Inferior parietal cortex (tissue), 1 donor: ENCODE measurements at regions not wholly inside any gene's neighbourhood (a gene's known extent, or its start where the extent isn't known, plus 50 kb on each side); places are given as distances from the start of the nearest gene placed in this dataset.
"Not testable (repeated sequence)": the region's sequence is repeated elsewhere in the genome, so short reads cannot be mapped to it uniquely, and the experiment has no call there.

Experiments
- DNase-seq: peaks from one replicate; pipeline ENCODE4 v3.0.0-alpha.2; 2016; ENCODE audit errors: extremely low spot score

DNA sequence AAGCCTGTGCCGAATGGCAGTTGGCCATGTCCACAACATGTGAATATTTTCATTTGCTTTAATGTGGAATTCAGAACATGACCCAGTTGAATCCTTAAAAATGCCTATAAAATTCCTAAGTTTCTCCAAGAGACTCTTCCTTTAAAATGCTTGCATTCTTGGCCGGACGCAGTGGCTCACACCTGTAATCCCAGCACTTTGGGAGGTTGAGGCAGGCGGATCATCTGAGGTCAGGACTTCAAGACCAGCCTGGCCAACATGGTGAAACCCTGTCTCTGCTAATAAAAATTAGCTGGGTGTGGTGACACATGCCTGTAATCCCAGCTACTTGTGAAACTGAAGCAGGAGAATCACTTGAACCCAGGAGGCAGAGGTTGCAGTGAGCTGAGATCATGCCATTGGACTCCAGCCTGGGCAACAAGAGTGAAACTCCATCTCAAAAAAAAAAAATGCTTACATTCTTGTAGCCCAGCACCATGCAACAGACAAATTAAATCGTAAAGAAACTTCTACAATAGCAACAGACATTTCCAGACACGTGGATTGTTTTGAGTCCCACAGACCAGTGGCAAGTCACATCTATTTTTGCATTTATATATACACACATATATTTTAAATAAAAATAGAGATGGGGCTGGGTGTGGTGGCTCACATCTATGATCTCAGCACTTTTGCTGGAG is 274.4 kb downstream of the GOLGA6L6 start:
- not testable (repeated sequence) for DNase-seq

DNA sequence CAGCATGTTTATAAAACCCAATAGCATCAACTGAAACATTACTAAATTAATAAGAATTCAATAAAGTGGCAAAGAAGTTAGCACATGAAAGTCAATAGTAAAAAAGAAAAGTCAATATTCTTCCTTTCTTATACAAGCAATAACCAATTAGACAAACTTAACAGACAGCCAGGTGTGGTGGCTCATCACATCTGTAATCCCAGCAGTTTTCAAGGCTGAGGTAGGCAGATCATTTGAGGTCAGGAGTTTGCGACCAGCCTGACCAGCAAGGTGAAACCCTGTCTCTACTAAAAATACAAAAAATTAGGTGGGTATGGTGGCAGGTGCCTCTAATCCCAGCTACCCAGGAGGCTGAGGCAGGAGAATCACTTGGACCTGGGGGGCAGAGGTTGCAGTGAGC is 275.9 kb downstream of the GOLGA6L6 start:
- DNase-seq = not testable (repeated sequence)

DNA sequence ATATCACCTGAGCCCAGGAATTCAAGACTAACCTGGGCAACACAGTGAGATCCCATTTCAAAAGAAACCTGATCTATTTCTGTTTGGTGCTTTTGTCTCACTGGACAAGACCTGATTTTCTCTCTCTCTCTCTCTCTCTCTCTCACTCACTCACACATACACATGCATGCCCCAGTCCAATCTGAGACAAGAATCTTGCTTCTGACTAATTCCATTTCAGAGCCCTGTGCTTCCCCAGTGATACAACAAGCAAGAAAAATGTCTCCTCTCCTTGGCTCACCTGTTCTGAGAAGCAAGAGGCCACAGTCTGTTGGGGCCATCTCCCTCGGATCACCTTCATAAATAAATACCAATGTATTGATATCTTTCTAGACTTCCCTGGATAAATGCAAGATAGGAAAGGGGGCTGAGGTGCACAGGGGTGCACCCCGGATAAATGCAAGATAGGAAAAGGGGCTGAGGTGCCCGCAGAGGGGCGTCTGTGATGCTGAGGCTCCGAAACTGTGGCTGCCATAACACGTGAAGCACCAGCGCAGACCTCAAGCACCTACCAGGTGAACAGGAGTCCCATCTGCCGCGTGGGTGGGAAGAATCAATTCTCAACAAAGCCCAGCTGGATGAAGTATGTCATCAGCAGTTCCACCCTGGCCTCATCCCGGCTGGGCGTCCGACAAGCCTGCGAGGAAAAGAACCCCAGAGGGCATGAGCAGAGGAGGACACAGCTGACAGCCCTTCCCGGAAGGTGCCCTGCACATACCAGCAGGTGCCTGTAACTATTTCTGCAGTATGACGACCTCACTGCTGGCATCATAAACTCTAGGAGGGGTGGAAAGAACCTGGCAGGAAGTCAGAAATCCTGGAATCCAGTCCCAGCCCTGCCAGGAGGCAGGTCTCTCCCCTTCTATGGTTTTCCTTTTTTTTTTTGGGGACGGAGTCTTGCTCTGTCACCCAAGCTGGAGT is 280.0 kb downstream of the GOLGA6L6 start:
- DNase-seq = not testable (repeated sequence)

DNA sequence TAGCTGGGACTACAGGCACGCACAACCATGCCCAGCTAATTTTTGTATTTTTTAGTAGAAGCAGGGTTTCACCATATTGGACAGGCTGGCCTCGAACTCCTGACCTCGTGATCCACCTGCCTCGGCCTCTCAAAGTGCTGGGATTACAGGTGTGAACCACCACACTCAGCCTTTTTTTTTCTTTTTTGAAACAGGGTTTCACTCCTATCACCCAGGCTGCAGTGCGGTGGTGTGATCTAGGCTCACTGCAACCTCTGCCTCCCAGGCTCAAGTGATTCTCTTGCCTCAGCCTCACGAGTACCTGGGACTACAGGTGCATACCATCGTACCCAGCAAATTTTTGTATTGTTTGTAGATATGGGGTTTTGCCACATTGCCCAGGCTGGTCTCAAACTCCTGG is 280.9 kb downstream of the GOLGA6L6 start:
- not testable (repeated sequence) for DNase-seq

DNA sequence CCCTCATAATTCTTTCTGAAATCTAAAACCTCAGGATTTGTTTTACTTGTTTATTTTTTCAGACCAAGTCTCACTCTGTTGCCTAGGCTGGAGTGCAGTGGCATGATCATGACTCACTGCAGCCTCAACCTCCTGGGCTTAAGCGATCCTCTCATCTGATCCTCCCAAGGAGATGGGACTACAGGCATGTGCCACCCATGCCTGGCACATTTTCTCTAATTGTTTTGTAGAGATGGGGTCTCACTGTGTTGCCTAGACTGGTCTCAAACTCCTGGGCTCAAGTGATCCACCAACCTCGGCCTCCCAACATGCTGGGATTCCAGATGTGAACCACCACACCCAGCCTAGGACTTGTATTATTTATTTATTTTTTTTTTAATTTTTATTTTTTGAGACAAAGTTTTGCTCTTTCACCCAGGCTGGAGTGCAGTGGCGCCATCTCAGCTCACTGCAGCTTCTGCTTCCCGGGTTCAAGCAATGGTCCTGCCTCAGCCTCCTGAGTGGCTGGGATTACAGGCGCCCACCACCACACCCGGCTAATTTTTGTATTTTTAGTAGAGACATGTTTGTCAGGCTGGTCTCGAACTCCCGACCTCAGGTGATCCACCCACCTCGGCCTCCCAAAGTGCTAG is 281.9 kb downstream of the GOLGA6L6 start:
- not testable (repeated sequence) for DNase-seq

DNA sequence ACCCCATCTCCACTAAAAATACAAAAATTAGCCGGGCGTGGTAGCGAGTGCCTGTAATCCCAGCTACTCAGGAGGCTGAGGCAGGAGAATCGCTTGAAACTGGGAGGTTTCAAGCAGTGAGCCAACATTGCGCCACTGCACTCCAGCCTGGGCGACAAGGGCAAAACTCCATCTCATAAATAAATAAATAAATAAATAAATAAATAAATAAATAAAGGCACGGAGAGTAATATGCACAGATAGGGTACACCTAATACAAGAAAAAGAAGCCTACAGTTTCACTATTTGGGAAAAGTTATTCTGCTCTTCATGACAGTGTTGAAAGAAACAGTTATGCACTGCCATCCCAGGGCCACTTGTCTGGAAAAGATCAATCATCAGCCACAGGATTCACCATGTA is 285.2 kb downstream of the GOLGA6L6 start:
- not testable (repeated sequence) for DNase-seq

DNA sequence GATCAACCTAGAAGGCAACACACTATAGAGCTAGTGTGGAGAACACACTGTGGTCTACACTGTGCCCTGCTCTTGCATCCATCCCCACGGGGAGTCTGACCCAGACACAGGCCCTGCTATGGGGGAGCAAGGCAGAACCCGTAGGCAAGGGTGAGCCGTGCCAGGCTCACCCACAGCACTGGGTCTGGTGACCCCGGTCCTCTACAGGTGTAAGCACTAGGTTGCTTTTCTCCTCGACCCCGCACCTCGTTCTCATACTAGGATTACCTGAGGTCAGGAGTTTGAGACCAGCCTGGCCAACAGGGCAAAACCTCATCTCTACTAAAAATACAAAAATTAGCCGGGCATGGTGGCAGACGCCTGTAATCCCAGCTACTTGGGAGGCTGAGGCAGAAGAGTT is 286.0 kb downstream of the GOLGA6L6 start:
- not testable (repeated sequence) for DNase-seq

DNA sequence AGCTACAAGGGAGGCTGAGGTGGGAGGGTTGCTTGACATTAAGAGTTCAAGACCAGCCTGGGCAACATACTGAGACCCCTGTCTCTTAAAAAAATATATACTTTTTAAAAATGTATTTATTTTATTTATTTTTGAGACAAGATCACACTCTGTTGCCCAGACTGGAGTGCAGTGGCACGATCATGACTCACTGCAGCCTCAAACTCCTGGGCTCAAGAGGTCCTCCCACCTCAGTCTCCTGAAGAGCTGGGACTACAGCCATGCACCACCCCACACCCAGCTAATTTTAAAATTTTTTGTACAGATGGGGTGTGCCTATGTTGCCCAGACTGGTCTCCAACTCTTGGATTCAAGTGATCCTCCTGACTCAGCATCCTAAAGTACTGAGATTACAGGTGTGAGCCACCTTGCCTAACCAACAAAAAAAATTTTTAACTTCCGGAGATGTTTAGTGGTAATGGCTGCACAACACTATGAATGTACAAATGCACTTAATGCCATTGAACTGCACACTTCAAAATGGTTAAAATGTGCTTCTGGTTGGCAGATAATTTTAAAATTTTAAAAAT is 288.5 kb downstream of the GOLGA6L6 start:
- not testable (repeated sequence) for DNase-seq

DNA sequence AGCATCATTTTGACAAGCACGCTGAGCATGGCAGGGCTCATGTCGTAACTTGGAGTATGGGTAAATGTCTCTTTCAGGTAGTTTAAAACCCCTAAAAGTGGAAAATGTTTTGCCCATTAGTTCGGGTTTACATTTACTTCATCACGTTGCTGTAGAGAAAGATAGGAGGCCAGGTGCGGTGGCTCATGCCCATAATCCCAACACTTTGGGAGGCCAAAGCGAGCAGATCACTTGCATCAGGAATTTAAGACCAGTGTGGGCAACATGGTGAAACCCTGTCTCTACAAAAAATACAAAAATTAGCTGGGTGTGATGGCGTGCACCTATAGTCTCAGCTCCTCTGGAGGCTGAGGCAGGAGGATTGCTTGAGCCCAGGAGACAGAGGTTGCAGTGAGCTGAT is 289.6 kb downstream of the GOLGA6L6 start:
- DNase-seq = not testable (repeated sequence)

DNA sequence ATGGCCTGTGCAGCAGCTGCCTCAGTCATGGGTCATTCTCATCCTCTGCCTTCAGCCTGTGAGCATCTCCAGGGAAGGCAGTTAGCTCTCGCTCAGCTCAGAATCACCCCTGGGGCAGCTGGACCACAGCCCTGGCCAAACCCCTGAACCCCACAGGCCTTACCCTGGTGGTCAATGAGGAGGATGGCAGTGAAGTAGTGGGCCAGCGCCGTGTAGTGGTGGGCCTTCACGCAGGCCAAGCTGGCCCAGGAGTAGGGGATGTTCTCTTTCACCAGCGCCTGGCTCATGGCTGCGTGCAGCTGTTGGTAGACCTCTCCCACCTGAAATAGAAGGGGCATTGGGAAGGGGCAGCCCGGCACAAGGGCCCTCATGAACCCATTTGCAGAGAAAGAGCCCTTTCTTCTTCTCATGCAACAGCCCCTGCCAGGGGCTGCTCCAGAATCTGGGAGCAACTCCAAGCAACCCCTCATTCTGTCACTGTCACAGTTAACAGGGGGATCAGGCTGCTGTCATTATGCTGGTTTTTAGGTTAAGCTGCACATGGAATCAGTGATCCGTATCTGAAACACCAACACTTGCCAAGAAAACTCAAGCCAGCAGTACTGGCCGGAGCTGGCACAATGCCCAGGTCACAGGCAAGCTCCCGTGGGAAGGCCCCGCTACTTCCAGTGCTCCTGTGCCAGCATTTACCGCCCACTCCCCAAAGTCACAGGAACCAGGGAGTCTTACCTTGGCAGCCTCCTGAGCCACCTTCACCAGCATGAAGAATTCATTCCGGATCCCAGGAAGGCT is 290.2 kb downstream of the GOLGA6L6 start:
- peak; percentile 7 for DNase-seq

DNA sequence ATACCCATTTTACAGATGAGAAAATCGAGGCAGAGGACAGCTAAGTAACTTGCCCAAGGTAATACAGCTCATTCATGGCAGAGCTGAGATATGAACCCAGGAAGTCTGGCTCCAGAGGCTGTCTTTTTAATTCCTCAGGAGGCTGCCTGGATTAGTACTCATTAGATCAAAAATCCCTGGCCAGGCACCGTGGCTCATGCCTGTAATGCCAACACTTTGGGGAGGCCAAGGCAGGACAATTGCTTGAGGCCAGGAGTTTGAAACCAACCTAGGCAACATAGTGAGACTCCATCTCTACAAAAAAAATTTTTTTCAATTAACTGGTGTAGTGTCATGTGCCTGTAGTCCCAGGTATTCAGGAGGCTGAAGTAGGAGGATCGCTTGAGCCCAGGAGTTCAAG is 291.4 kb downstream of the GOLGA6L6 start:
- DNase-seq = not testable (repeated sequence)

DNA sequence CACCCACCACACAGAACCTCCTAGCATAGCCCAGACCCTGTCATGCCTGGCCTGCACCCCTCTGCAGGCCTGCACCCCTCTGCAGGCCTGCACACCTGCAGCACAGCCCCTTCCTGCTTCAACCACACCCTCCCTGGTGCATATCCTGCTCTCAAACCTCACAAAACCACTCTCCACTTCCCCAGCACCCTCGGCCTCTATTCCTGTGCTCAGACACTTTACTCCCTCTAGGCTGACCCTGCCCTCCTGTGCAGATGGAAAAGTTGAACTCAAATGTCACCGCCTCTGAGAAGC is 292.0 kb downstream of the GOLGA6L6 start:
- not testable (repeated sequence) for DNase-seq

DNA sequence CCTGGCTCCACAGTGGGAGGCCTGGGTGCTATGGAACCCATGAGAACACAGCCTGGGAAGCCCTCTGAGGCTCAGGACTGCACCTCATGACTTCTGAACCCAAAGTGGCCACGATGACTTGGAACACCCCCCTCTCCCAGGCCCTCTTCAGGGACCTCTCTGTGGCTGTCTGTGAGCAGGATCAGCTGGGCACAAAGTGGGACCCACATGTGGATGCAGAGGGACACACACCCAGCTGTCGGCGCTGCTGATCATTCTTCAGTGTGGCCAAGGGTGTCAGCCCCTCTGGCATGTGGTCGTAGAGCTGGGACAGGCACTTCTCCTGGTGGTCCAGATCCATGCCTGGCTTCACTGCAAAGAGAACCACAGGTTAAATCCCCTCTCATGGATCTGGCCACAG is 293.2 kb downstream of the GOLGA6L6 start:
- not testable (repeated sequence) for DNase-seq

DNA sequence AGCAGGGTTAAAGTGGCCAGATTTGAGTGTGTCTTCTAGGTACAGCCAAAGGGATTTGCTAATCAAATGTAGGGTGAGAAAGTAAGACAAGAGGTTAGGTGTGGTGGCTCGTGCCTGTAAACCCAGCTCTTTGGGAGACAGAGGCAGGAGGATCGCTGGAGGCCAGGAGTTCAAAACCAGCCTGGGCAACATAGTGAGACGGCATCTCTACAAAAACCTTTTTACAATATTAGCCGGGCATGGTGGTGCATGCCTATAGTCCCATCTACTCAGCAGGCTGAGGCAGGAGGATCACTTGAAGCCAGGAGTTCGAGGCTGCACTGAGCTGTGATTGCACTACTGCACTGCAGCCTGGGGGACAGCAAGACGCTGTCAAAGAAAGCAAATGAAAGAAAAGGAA is 294.5 kb downstream of the GOLGA6L6 start:
- DNase-seq = not testable (repeated sequence)

DNA sequence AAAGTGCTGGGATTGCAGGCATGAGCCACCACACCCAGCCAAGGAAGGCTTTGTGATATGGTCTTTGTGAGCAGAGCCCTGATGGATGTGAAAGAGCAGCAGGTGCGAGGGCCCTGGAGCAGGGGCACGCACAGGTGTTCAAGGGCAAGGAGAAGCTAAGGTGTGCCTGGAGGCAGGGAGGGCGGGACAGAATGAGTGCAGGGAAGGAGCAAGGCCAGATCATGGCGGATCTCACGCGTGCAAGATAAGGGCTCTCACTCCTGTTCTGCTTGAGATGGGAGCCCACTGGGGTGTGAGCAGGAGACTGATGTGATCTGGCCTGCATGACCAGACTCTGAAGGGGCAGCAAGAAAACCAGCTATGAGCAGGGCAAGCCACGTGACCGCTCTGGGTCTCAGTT is 295.0 kb downstream of the GOLGA6L6 start:
- DNase-seq = not testable (repeated sequence)

DNA sequence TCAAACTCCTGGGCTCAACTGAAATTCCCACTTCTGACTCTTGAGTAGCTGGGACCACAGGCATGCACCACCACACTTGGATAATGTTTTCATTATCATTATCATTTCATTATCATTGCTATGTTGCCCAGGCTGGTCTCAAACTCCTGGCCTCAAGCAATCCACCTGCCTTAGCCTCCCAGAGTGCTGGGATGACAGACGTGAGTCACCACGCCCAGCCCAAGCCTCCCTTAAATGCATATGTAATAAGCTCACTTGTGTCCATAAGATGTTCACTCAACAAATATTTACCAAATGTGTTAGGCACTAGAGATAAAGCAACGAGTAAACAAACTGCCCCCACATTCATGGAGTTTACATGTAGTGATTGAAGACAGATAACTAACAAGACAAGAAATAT is 295.7 kb downstream of the GOLGA6L6 start:
- not testable (repeated sequence) for DNase-seq

DNA sequence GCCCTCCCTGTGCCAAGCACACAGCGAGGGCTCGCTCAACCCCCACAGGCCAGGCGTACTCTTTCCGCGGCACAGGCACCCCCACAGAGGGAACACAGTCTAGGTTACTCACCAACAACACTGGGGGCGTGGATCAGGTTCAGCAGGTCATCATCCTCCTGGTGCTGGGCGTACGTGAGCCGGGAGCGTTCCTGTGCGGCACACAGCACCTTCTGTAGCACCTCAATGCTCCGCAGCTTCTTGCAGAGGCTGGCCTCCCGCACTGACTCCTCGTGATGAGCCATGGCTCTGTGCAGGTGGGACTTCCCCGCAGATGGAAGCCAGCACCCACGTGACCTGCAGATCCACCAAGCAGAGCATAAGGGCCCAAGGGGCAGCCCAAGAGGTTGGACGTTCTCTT is 296.8 kb downstream of the GOLGA6L6 start:
- not testable (repeated sequence) for DNase-seq

DNA sequence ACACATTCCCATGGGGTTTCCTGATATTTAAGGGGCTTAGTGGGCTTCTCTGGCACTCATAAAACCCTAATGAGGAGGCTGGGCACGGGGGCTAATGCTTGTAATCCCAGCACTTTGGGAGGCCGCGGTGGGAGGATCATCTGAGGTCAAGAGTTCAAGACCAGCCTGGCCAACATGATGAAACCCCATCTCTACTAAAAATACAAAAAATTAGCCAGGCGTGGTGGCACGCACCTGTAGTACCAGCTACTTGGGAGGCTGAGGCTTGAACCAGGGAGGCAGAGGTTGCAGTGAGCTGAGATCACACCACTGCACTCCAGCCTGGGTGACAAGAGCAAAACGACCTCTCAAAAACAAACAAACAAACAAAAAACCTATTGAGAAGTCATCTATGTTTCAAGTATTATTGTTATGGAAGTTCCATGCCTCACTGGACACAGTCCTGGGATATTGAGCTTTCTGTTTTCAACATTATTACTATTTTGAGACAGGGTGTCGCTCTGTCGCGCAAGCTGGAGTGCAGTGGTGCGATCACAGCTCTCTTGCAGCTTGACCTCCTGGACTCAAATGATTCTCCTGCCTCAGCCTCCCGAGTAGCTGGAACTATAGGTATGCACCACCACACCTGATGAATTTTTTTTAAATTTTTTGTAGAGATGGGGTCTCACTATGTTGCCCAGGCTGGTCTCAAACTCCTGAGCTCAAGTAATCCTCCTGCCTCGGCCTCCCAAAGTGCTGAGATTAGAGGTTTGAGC is 297.9 kb downstream of the GOLGA6L6 start:
- DNase-seq = not testable (repeated sequence)

DNA sequence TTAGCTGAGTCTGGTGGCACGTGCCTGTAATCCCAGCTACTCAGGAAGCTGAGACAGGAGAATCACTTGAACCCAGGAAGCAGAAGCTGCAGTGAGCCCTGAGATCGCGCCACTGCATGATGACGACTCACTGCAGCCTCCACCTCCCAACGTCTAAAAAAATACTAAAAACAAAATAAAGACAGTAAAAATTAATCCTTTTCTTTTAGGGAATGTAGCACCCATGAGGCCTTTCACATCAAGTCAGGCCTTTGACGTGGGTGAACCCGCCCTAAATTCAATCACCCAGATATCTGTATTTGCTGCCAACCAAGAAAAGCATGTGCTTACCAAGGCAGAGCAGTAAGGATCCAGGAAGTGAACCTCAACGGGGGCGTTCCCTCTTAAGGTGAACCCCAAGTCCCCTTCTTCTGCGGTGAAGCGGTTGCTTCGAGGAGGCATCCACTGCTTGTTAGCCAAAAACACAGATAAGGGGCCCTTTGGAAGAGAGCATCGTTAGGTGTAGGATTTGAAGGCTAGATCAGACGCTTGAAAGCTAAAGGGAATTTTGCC is 301.2 kb downstream of the GOLGA6L6 start:
- not testable (repeated sequence) for DNase-seq

DNA sequence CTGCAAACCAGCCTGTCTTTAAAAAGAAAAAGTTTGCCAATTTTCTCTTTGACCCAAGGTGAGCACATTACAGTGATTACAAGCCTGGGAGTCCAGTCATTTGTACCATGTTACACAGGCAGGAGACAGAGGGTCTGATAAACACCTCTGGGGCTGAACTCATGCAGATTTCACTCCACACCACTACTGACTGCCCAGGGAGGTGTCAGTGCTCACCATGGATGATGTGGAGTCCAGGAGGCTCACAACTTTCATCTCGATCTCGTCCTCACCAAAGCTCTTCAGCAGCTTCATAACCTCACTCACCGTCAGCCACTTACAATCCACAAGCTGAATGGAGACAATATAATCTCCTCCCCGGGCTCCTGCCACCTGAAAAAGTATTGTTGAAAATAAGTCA is 302.4 kb downstream of the GOLGA6L6 start:
- DNase-seq = not testable (repeated sequence)
